ENCODE measurements at regions not wholly inside any gene's neighbourhood (a gene's known extent, or its start where the extent isn't known, plus 50 kb on each side); places are given as distances from the start of the nearest gene placed in this dataset.
"Not testable (repeated sequence)": the region's sequence is repeated elsewhere in the genome, so short reads cannot be mapped to it uniquely, and the experiment has no call there.

DNA sequence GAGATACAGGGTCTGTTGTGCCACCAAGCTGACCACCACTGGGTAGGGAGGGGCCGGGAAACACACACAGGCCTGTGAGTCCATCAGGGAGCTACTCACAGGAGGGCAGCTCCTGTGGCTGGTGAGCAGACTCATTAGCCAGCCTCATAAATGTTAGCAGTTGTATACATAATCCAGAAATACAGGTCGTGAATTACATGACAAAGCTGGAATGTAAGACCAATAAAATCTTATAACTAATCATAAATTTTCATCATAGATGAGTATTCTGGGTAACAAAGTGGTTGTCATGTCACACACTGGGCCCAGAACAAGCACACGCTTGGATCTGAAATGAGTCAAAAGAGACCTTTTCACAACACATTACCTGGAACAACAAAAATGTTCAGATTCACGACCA, 642.6 kb upstream of the AUTS2 start:
- H3K4me3 ChIP-seq (ENCODE audit: low read length), result no peak overlapping the region
- no peak for TF ChIP-seq ZNF274 (IDR thresholded peaks at IDR 0.05; ENCODE audit: low read depth, low read length)

- TF ChIP-seq ZNF274 (IDR thresholded peaks at IDR 0.05; ENCODE audit: low read depth, low read length), result no peak
Measured at GRCh38 chr7:68958571-68958970, 639.7 kb upstream of the AUTS2 start.

GRCh38 chr7:68963552-68963951, 634.7 kb upstream of the AUTS2 start:
- TF ChIP-seq ZNF274 (IDR thresholded peaks at IDR 0.05; ENCODE audit: low read depth, low read length), result no peak
- H3K4me3 ChIP-seq (ENCODE audit: low read length), result no peak overlapping the region

More at GRCh38 chr7:68958571-68958970, 639.7 kb upstream of the AUTS2 start:
- no peak overlapping the region for H3K4me3 ChIP-seq (ENCODE audit: low read length)

GRCh38 chr7:68964060-68964459, 634.2 kb upstream of the AUTS2 start:
- no peak overlapping the region for H3K4me3 ChIP-seq (ENCODE audit: low read length)
- no peak for TF ChIP-seq ZNF274 (IDR thresholded peaks at IDR 0.05; ENCODE audit: low read depth, low read length)

GRCh38 chr7:68965351-68965750, 632.9 kb upstream of the AUTS2 start:
- no peak overlapping the region for H3K4me3 ChIP-seq (ENCODE audit: low read length)
- TF ChIP-seq ZNF274 (IDR thresholded peaks at IDR 0.05; ENCODE audit: low read depth, low read length), result no peak

DNA sequence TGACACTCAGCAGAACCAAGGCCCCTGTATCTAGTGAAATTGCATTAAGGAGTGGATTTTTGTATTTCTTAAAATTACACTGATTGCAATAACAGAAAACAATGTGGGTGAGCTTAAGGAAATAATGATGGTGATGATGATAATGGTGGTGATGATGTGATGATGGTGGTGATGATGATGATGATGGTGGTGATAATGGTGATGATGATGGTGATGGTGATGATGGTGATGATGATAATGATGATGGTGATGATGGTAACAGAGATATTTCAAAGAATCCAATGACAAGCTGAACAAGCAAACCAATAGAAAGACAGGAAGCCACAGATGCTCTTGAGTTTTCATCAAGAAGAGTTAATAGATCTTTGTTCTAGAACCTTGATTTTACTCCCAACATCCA, 630.7 kb upstream of the AUTS2 start:
- no peak overlapping the region for H3K4me3 ChIP-seq (ENCODE audit: low read length)
- no peak for TF ChIP-seq ZNF274 (IDR thresholded peaks at IDR 0.05; ENCODE audit: low read depth, low read length)

GRCh38 chr7:68969571-68969970, 628.7 kb upstream of the AUTS2 start:
- TF ChIP-seq ZNF274 (IDR thresholded peaks at IDR 0.05; ENCODE audit: low read depth, low read length), result no peak
- H3K4me3 ChIP-seq (ENCODE audit: low read length), result no peak overlapping the region

DNA sequence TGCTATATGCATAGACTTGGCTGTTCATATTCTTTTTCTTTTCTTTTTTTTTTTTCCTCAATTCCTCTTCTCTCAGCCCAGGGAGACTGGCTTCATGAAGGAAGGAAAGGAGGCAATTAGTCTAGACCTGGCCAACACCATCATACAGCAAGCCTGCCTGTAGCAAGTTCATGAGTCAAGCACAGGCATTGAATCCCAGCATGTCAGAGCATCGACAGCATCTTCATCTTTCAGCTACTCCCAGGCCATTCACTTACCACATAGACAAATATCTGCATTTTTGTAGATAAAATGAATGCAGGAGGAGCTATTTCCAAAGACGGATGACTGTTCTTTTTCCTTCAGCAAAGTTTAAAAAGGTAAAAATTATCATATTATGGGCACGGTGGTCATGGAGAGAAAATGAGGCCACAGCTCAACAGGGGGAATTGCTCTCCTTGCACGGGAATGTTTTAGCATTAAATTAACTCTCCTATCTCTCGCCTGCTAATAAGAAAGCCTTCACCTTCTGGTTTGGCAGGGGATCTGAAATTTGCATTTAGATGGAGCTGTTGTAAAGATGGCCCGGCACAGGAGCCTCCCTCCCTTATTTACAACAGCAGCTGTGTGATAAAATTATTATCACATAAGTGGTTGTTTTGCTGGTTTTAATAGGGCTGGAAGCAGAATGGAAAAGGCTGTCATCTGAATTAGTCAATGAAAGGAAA, 626.5 kb upstream of the AUTS2 start:
- no peak for TF ChIP-seq ZNF274 (IDR thresholded peaks at IDR 0.05; ENCODE audit: low read depth, low read length)
- no peak overlapping the region for H3K4me3 ChIP-seq (ENCODE audit: low read length)

DNA sequence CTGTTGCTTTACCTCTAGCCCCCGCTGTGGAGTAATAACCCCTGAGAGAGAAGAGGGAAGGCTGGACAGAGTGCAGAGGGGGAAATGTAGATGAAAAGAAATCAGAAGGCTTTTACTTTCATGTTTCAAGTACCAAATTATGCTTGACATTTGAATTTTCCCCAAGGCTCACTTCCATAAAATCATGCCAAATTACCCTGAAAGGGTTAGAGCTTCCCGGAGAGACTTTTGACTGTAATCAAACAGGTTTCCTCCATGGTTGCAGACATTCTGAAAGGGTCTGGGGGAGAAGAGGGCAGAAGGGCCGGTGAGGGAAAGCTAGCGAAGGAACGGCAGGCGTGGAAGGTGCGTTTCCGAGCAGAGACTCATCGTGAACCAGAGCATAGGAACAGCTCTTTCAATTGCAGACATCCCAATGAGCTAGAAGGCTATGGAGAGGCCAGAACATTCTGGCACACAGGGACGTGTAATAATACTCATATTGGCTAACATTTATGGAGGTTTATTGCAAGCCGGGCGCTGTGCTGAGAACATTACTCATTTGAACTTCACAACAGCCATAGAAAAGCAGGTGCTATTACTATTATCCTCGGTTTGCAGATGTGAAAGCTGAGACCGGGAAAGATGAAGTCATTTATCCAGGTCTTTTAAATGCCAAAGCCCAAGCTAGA, 620.8 kb upstream of the AUTS2 start:
- TF ChIP-seq ZNF274 (IDR thresholded peaks at IDR 0.05; ENCODE audit: low read depth, low read length), result no peak
- H3K4me3 ChIP-seq (ENCODE audit: low read length), result no peak overlapping the region

GRCh38 chr7:68978710-68979109, 619.6 kb upstream of the AUTS2 start:
- TF ChIP-seq ZNF274 (IDR thresholded peaks at IDR 0.05; ENCODE audit: low read depth, low read length), result no peak
- no peak overlapping the region for H3K4me3 ChIP-seq (ENCODE audit: low read length)

DNA sequence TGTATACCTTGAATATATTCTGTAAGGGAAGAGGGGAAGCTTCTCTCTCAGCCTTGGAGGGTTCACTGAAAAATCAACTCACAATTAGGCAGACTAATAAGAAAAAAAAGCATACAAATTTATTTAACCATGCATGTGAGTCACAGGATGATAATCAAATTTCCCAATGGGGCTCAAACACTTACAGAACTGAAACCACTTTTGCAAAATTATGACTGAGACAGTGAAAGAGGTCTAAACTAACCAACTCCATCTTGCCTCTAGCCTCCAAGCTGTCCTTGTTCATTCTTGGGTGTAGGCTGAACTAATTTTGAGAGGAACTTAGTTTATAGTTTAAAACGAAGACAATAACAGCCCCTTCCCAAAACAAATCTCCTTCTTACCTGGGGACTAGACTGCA, 618.3 kb upstream of the AUTS2 start:
- H3K4me3 ChIP-seq (ENCODE audit: low read length), result no peak overlapping the region
- no peak for TF ChIP-seq ZNF274 (IDR thresholded peaks at IDR 0.05; ENCODE audit: low read depth, low read length)

DNA sequence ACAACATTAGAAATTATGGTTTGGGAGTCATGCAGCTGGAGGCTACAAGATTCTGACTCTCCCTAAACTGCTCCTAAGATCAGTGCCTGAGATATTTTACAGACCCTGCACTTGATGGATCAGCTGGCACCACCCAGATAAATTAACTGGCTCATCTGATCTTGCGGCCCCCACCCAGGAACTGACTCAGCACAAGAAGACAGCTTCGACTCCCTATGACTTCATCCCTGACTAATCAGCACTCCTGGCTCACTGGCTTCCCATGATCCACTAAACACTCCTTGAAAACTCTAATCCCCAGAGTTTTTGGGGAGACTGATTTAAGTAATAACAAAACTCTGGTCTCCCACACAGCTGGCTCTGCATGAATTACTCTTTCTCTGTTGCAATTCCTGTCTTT, 617.8 kb upstream of the AUTS2 start:
- not testable (repeated sequence) for H3K4me3 ChIP-seq (ENCODE audit: low read length)

DNA sequence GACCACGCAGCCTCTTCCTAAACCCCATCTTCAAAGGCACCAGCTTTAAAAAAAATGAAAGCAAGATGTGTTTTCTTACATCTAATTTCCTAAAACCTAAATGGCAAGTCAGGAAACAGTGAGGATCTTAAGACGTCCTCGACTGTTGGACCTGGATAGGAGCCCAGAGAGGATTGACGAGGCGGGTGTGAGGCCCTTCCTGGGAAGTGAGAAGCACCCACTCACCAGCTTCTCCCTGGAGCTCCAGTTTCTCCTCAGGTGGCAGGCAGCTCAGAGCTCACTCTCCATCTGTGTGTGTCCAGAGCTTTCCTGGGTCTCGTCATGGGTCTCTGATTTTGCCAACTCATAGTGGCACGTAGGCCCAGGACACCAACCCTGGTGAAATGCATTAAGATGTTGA, 614.0 kb upstream of the AUTS2 start:
- H3K4me3 ChIP-seq (ENCODE audit: low read length), result no peak overlapping the region
- no peak for TF ChIP-seq ZNF274 (IDR thresholded peaks at IDR 0.05; ENCODE audit: low read depth, low read length)

DNA sequence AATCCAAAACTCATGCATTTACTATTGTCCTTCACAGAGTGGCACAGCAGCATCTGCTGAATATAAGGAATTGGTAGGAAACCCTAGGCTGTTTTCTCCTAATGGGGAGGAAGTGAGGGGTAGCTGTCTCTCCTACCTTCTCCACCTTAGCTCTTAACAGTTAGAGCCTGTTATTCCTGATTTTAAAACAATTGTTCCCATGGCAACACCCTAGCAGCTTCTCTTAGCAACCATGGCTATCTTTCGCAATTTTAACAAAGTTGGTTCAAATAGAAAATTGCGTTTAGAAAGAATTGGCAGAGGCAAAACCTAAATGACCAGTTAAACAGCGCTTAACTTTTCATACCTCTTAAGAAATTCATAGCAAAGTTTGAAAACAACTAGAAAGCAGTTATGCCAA, 603.4 kb upstream of the AUTS2 start:
- TF ChIP-seq ZNF274 (IDR thresholded peaks at IDR 0.05; ENCODE audit: low read depth, low read length), result no peak
- no peak overlapping the region for H3K4me3 ChIP-seq (ENCODE audit: low read length)

DNA sequence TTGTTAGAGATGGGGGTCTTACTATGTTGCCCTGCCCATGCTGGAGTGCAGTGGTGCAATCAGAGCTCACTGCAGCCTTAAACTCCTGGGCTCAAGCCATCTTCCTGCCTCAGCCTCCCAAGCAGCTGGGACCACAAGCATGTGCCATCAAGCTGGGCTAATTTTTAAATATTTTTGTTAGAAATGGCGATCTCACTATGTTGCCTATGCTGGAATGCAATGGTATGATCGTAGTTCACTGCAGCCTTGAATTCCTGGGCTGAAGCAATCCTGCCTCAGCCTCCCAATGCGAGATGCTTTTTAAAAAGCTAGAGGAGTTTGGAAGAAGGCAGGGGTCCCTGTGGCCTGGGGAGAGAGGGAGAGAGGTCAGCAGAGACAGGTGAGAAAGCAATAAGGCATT, 600.1 kb upstream of the AUTS2 start:
- H3K4me3 ChIP-seq (ENCODE audit: low read length), result no peak overlapping the region
- TF ChIP-seq ZNF274 (IDR thresholded peaks at IDR 0.05; ENCODE audit: low read depth, low read length), result no peak

- no peak for TF ChIP-seq ZNF274 (IDR thresholded peaks at IDR 0.05; ENCODE audit: low read depth, low read length)
- H3K4me3 ChIP-seq (ENCODE audit: low read length), result no peak overlapping the region
Measured at GRCh38 chr7:69002416-69002815, 595.9 kb upstream of the AUTS2 start.

All from GM08714 (cell line).